Mesendoderm (in vitro differentiated cells): ENCODE measurements at regions not wholly inside any gene's neighbourhood (a gene's known extent, or its start where the extent isn't known, plus 50 kb on each side); places are given as distances from the start of the nearest gene placed in this dataset.
A peak's percentile ranks its signal among the peaks of the same experiment; 100 is the strongest.

ENCODE experiments used
- DNase-seq: peaks from one replicate; pipeline ENCODE4 v3.0.0; 2013
- H2AK5ac ChIP-seq: 2 replicates; pipeline ENCODE4 v1.6.1; 2013; ENCODE audit warnings: low read length, inconsistent platforms
- H2BK120ac ChIP-seq: 2 replicates; pipeline ENCODE4 v1.6.1; 2013; ENCODE audit warnings: low read depth, mild to moderate bottlenecking, low read length, moderate library complexity, mixed read lengths
- H2BK15ac ChIP-seq: replicated peaks from 2 replicates; pipeline ENCODE4 v1.6.1; 2013; ENCODE audit warnings: low read depth, mild to moderate bottlenecking, moderate library complexity
- H2BK5ac ChIP-seq: 2 replicates; pipeline ENCODE4 v1.6.1; 2013; ENCODE audit warnings: low read length, inconsistent platforms
- H3K18ac ChIP-seq: 2 replicates; pipeline ENCODE4 v1.6.1; 2013; ENCODE audit warnings: mild to moderate bottlenecking, low read length, mixed read lengths
- H3K23ac ChIP-seq: one replicate; pipeline ENCODE4 v1.6.1; 2013; ENCODE audit warnings: low read length
- H3K27ac ChIP-seq: 2 replicates; pipeline ENCODE4 v1.5.1; 2013; ENCODE audit warnings: low read depth, mild to moderate bottlenecking, inconsistent platforms, low read length, moderate library complexity
- H3K27me3 ChIP-seq: 2 replicates; pipeline ENCODE4 v1.6.1; 2013; ENCODE audit warnings: low read length, control low read depth, mild to moderate bottlenecking, inconsistent platforms; ENCODE audit not compliant: insufficient read depth, poor library complexity
- H3K36me3 ChIP-seq: 2 replicates; pipeline ENCODE4 v1.6.1; 2013; ENCODE audit warnings: low read length, inconsistent platforms; ENCODE audit not compliant: control insufficient read depth, insufficient read depth
- H3K4ac ChIP-seq: one replicate; pipeline ENCODE4 v1.6.1; 2013; ENCODE audit warnings: low read depth, mild to moderate bottlenecking, low read length, moderate library complexity
- H3K4me1 ChIP-seq: 2 replicates; pipeline ENCODE4 v1.6.1; 2013; ENCODE audit warnings: low read depth, low read length, inconsistent platforms; ENCODE audit not compliant: control insufficient read depth
- H3K4me2 ChIP-seq: 2 replicates; pipeline ENCODE4 v1.6.1; 2013; ENCODE audit warnings: low read length
- H3K4me3 ChIP-seq: 2 replicates; pipeline ENCODE4 v1.5.1; 2013; ENCODE audit warnings: mild to moderate bottlenecking, low read length
- H3K56ac ChIP-seq: one replicate; pipeline ENCODE4 v1.6.1; 2013; ENCODE audit warnings: low read length
- H3K79me1 ChIP-seq: 2 replicates; pipeline ENCODE4 v1.6.1; 2013; ENCODE audit warnings: low read length, inconsistent platforms
- H3K79me2 ChIP-seq: 2 replicates; pipeline ENCODE4 v1.6.1; 2013; ENCODE audit warnings: mild to moderate bottlenecking, low read length; ENCODE audit not compliant: control insufficient read depth, insufficient read depth
- H3K9ac ChIP-seq: 2 replicates; pipeline ENCODE4 v1.6.1; 2013; ENCODE audit warnings: low read length, inconsistent platforms
- H4K5ac ChIP-seq: one replicate; pipeline ENCODE4 v1.6.1; 2013; ENCODE audit warnings: low read length
- H4K8ac ChIP-seq: one replicate; pipeline ENCODE4 v1.6.1; 2013; ENCODE audit warnings: low read depth, mild to moderate bottlenecking, control low read depth, low read length, moderate library complexity
- WGBS: extraction: QIAGEN DNeasy Blood & Tissue Kit; methylation state at CpG from one replicate; pipeline ENCODE4 v1.1.7; 2013; ENCODE audit warnings: low lambda C conversion rate, missing lambda C conversion rate; ENCODE audit not compliant: insufficient coverage; ENCODE audit errors: extremely low coverage; 5-methylcytosine and 5-hydroxymethylcytosine counted together

GRCh38 chr1:115457289-115457688 is 119.2 kb upstream of the NGF start:
- H3K4ac ChIP-seq = no peak overlapping the region
- no peaks in the 10 kb centered on the region for H3K79me2 ChIP-seq
- no peak overlapping the region for H3K23ac ChIP-seq
- H3K4me2 ChIP-seq = no peak overlapping the region
- H2BK15ac ChIP-seq = no peak overlapping the region
- no peak overlapping the region for H3K27ac ChIP-seq
- H4K8ac ChIP-seq = no peak overlapping the region
- no peaks in the 10 kb centered on the region for H3K36me3 ChIP-seq
- WGBS = no CpG with 5 or more reads among the region's 2 CpGs
- H3K56ac ChIP-seq = no peak overlapping the region
- no peak overlapping the region for H3K18ac ChIP-seq
- no peak overlapping the region for H2BK120ac ChIP-seq
- no peak overlapping the region for H2BK5ac ChIP-seq
- H3K9ac ChIP-seq = no peak overlapping the region
- DNase-seq = no peak
- no peak overlapping the region for H4K5ac ChIP-seq
- no peak overlapping the region for H3K4me3 ChIP-seq
- H3K27me3 ChIP-seq = no peaks in the 10 kb centered on the region
- H3K79me1 ChIP-seq = no peaks in the 10 kb centered on the region
- H2AK5ac ChIP-seq = no peak overlapping the region
- H3K4me1 ChIP-seq = no peaks in the 10 kb centered on the region

- no CpG with 5 or more reads among the region's 11 CpGs for WGBS
- H2AK5ac ChIP-seq = no peak overlapping the region
- no peak overlapping the region for H4K5ac ChIP-seq
- H3K4me1 ChIP-seq = no peaks in the 10 kb centered on the region
- no peaks in the 10 kb centered on the region for H3K79me1 ChIP-seq
- H3K56ac ChIP-seq = no peak overlapping the region
- H4K8ac ChIP-seq = no peak overlapping the region
- no peak overlapping the region for H2BK120ac ChIP-seq
- no peak overlapping the region for H2BK5ac ChIP-seq
- no peak overlapping the region for H3K4me2 ChIP-seq
- no peak overlapping the region for H3K18ac ChIP-seq
- no peaks in the 10 kb centered on the region for H3K79me2 ChIP-seq
- H3K4me3 ChIP-seq = no peak overlapping the region
- no peak overlapping the region for H2BK15ac ChIP-seq
- no peak overlapping the region for H3K4ac ChIP-seq
- no peaks in the 10 kb centered on the region for H3K27me3 ChIP-seq
- no peak overlapping the region for H3K23ac ChIP-seq
- H3K27ac ChIP-seq = no peak overlapping the region
- H3K36me3 ChIP-seq = no peaks in the 10 kb centered on the region
- peak; percentile 16 for DNase-seq
- H3K9ac ChIP-seq = no peak overlapping the region
Observed at GRCh38 chr1:115456441-115456961, 118.5 kb upstream of the NGF start.

- Histone ChIP-seq H3K36me3 (no peaks in the 10 kb centered on the region), H3K27ac (no peak overlapping the region), H3K27me3 (no peaks in the 10 kb centered on the region), H3K79me2 (no peaks in the 10 kb centered on the region), H3K79me1 (no peaks in the 10 kb centered on the region), H2BK5ac (no peak overlapping the region), H3K18ac (no peak overlapping the region), H3K4me2 (no peak overlapping the region), H4K5ac (no peak overlapping the region), H3K4me3 (no peak overlapping the region), H3K56ac (no peak overlapping the region), H2BK15ac (no peak overlapping the region), H4K8ac (no peak overlapping the region), H2AK5ac (no peak overlapping the region), H3K23ac (no peak overlapping the region), H3K9ac (no peak overlapping the region), H3K4ac (no peak overlapping the region), H2BK120ac (no peak overlapping the region), H3K4me1 (no peaks in the 10 kb centered on the region)
- no CpG with 5 or more reads among the region's 13 CpGs for WGBS
- no peak for DNase-seq
Observed at GRCh38 chr1:115454837-115455511, 116.9 kb upstream of the NGF start.

GRCh38 chr1:115453666-115454065 is 115.6 kb upstream of the NGF start:
- no peak for DNase-seq
- no peaks in the 10 kb centered on the region for H3K36me3 ChIP-seq
- H3K4me3 ChIP-seq = no peak overlapping the region
- no peak overlapping the region for H3K4me2 ChIP-seq
- WGBS = no CpG with 5 or more reads among the region's 2 CpGs
- no peaks in the 10 kb centered on the region for H3K4me1 ChIP-seq
- H3K27me3 ChIP-seq = no peaks in the 10 kb centered on the region
- H3K79me2 ChIP-seq = no peaks in the 10 kb centered on the region
- no peak overlapping the region for H2BK5ac ChIP-seq
- H3K18ac ChIP-seq = no peak overlapping the region
- no peak overlapping the region for H3K56ac ChIP-seq
- H2BK120ac ChIP-seq = no peak overlapping the region
- no peak overlapping the region for H2AK5ac ChIP-seq
- no peak overlapping the region for H2BK15ac ChIP-seq
- H3K4ac ChIP-seq = no peak overlapping the region
- H4K5ac ChIP-seq = no peak overlapping the region
- H3K9ac ChIP-seq = no peak overlapping the region
- H3K27ac ChIP-seq = no peak overlapping the region
- no peak overlapping the region for H3K23ac ChIP-seq
- H3K79me1 ChIP-seq = no peaks in the 10 kb centered on the region
- no peak overlapping the region for H4K8ac ChIP-seq

GRCh38 chr1:115452600-115453329 is 114.7 kb upstream of the NGF start:
- H3K36me3 ChIP-seq = no peaks in the 10 kb centered on the region
- H3K23ac ChIP-seq = no peak overlapping the region
- no peak overlapping the region for H4K5ac ChIP-seq
- no peak overlapping the region for H2AK5ac ChIP-seq
- H3K27me3 ChIP-seq = no peaks in the 10 kb centered on the region
- no peak for DNase-seq
- H3K4me3 ChIP-seq = no peak overlapping the region
- no peak overlapping the region for H3K4ac ChIP-seq
- H3K9ac ChIP-seq = no peak overlapping the region
- no peak overlapping the region for H2BK15ac ChIP-seq
- no peaks in the 10 kb centered on the region for H3K4me1 ChIP-seq
- H3K18ac ChIP-seq = no peak overlapping the region
- H3K27ac ChIP-seq = no peak overlapping the region
- no peak overlapping the region for H2BK5ac ChIP-seq
- H3K4me2 ChIP-seq = no peak overlapping the region
- WGBS = no CpG with 5 or more reads among the region's 6 CpGs
- H3K79me1 ChIP-seq = no peaks in the 10 kb centered on the region
- H4K8ac ChIP-seq = no peak overlapping the region
- H3K56ac ChIP-seq = no peak overlapping the region
- no peak overlapping the region for H2BK120ac ChIP-seq
- no peaks in the 10 kb centered on the region for H3K79me2 ChIP-seq
